Activated naive CD8-positive, alpha-beta T cell treated with anti-CD3 and anti-CD28 coated beads, Interleukin-2, amount 10 ng/mL, durations not matched to agents 7 days and 5 days (primary cell): ENCODE measurements at regions not wholly inside any gene's neighbourhood (a gene's known extent, or its start where the extent isn't known, plus 50 kb on each side); places are given as distances from the start of the nearest gene placed in this dataset.
"Not testable (repeated sequence)": the region's sequence is repeated elsewhere in the genome, so short reads cannot be mapped to it uniquely, and the experiment has no call there.

Experiments used
- ATAC-seq: fragments of 150-1000 bp; cut with Tn5 transposase; one replicate; pipeline ENCODE4 v1.10.0; 2021; ENCODE audit warnings: low read depth, moderate library complexity
- POLR2A ChIA-PET: fragments of 350-600 bp; sonication (Branson Sonifier 250); formaldehyde crosslinking; loops from one replicate; lab custom pipeline; 2021; ENCODE audit warnings: antibody characterized with exemption; lab: Charles Lee
- DNase-seq: peaks from one replicate; pipeline ENCODE4 v3.0.0; 2021
- H3K27ac Mint-ChIP-seq: one replicate; pipeline ENCODE4 v1.8.0; 2022; ENCODE audit warnings: mild to moderate bottlenecking, mixed read lengths
- H3K27me3 Mint-ChIP-seq: one replicate; pipeline ENCODE4 v1.8.0; 2022; ENCODE audit warnings: mild to moderate bottlenecking, moderate library complexity, mixed read lengths
- H3K36me3 Mint-ChIP-seq: one replicate; pipeline ENCODE4 v1.8.0; 2021; ENCODE audit warnings: mild to moderate bottlenecking, mixed read lengths
- H3K4me1 Mint-ChIP-seq: one replicate; pipeline ENCODE4 v1.8.0; 2021; ENCODE audit warnings: mixed read lengths
- H3K4me3 Mint-ChIP-seq: one replicate; pipeline ENCODE4 v1.8.0; 2022; ENCODE audit warnings: mild to moderate bottlenecking, moderate library complexity, mixed read lengths
- H3K9me3 Mint-ChIP-seq: one replicate; pipeline ENCODE4 v1.8.0; 2021; ENCODE audit warnings: mixed read lengths

- no peak overlapping the region for H3K4me3 Mint-ChIP-seq
- DNase-seq (no peak), ATAC-seq (no peak)
- H3K27me3 Mint-ChIP-seq = peaks cover 2% of the 10 kb centered on the region
- H3K9me3 Mint-ChIP-seq = no peaks in the 10 kb centered on the region
- H3K27ac Mint-ChIP-seq = no peak overlapping the region
- H3K36me3 Mint-ChIP-seq = no peaks in the 10 kb centered on the region
- H3K4me1 Mint-ChIP-seq = no peaks in the 10 kb centered on the region
- POLR2A ChIA-PET = no interaction called here
Measured at GRCh38 chr19:29062475-29063435, 150.2 kb downstream of the UQCRFS1 start.

GRCh38 chr19:29060813-29061364 lies 152.1 kb downstream of the UQCRFS1 start:
- Mint-ChIP-seq H3K4me3 (no peak overlapping the region), H3K27ac (no peak overlapping the region)

GRCh38 chr19:29056535-29056934 lies 156.4 kb downstream of the UQCRFS1 start:
- Mint-ChIP-seq H3K36me3 (no peaks in the 10 kb centered on the region), H3K4me3 (no peak overlapping the region), H3K4me1 (no peaks in the 10 kb centered on the region), H3K9me3 (peaks cover 1% of the 10 kb centered on the region), H3K27me3 (no peaks in the 10 kb centered on the region), H3K27ac (no peak overlapping the region)
- DNase-seq (no peak), ATAC-seq (no peak)
- POLR2A ChIA-PET = no interaction called here

More at GRCh38 chr19:29060813-29061364, 152.1 kb downstream of the UQCRFS1 start:
- POLR2A ChIA-PET = no interaction called here
- Mint-ChIP-seq H3K27me3 (peaks cover 2% of the 10 kb centered on the region), H3K9me3 (no peaks in the 10 kb centered on the region), H3K36me3 (no peaks in the 10 kb centered on the region), H3K4me1 (no peaks in the 10 kb centered on the region)
- DNase-seq (no peak), ATAC-seq (no peak)

GRCh38 chr19:29054886-29055675 lies 157.9 kb downstream of the UQCRFS1 start:
- POLR2A ChIA-PET = no interaction called here
- no peak overlapping the region for H3K27ac Mint-ChIP-seq
- no peak for DNase-seq
- H3K4me1 Mint-ChIP-seq = no peaks in the 10 kb centered on the region
- H3K9me3 Mint-ChIP-seq = peaks cover 1% of the 10 kb centered on the region
- no peak overlapping the region for H3K4me3 Mint-ChIP-seq
- no peak for ATAC-seq
- H3K36me3 Mint-ChIP-seq = no peaks in the 10 kb centered on the region
- no peaks in the 10 kb centered on the region for H3K27me3 Mint-ChIP-seq

GRCh38 chr19:29048873-29049272 lies 164.1 kb downstream of the UQCRFS1 start:
- no peaks in the 10 kb centered on the region for H3K36me3 Mint-ChIP-seq
- H3K27me3 Mint-ChIP-seq = no peaks in the 10 kb centered on the region
- no peak overlapping the region for H3K27ac Mint-ChIP-seq
- H3K4me3 Mint-ChIP-seq = no peak overlapping the region
- peaks cover 1% of the 10 kb centered on the region for H3K9me3 Mint-ChIP-seq
- DNase-seq (no peak), ATAC-seq (no peak)
- POLR2A ChIA-PET = no interaction called here
- no peaks in the 10 kb centered on the region for H3K4me1 Mint-ChIP-seq

GRCh38 chr19:29045679-29046254 lies 167.2 kb downstream of the UQCRFS1 start:
- POLR2A ChIA-PET = no interaction called here
- H3K27ac Mint-ChIP-seq = no peak overlapping the region
- H3K4me1 Mint-ChIP-seq = no peaks in the 10 kb centered on the region
- no peaks in the 10 kb centered on the region for H3K27me3 Mint-ChIP-seq
- no peaks in the 10 kb centered on the region for H3K36me3 Mint-ChIP-seq
- H3K4me3 Mint-ChIP-seq = no peak overlapping the region
- ATAC-seq (no peak), DNase-seq (no peak)
- no peaks in the 10 kb centered on the region for H3K9me3 Mint-ChIP-seq

- Mint-ChIP-seq H3K4me1 (no peaks in the 10 kb centered on the region), H3K27me3 (no peaks in the 10 kb centered on the region), H3K4me3 (no peak overlapping the region), H3K27ac (no peak overlapping the region), H3K36me3 (no peaks in the 10 kb centered on the region), H3K9me3 (no peaks in the 10 kb centered on the region)
- ATAC-seq = no peak
- POLR2A ChIA-PET = no interaction called here
- DNase-seq = no peak
Measured at GRCh38 chr19:29044037-29044436, 168.9 kb downstream of the UQCRFS1 start.

GRCh38 chr19:29042450-29042849 lies 170.5 kb downstream of the UQCRFS1 start:
- H3K4me3 Mint-ChIP-seq = no peak overlapping the region
- POLR2A ChIA-PET = no interaction called here
- no peaks in the 10 kb centered on the region for H3K9me3 Mint-ChIP-seq
- DNase-seq (no peak), ATAC-seq (no peak)
- no peak overlapping the region for H3K27ac Mint-ChIP-seq
- no peaks in the 10 kb centered on the region for H3K27me3 Mint-ChIP-seq
- H3K36me3 Mint-ChIP-seq = no peaks in the 10 kb centered on the region
- H3K4me1 Mint-ChIP-seq = no peaks in the 10 kb centered on the region

- peaks cover 2% of the 10 kb centered on the region for H3K27me3 Mint-ChIP-seq
Measured at GRCh38 chr19:29040951-29041350, 172.0 kb downstream of the UQCRFS1 start.

GRCh38 chr19:29040292-29040691 lies 172.7 kb downstream of the UQCRFS1 start:
- H3K4me1 Mint-ChIP-seq = no peaks in the 10 kb centered on the region
- no peaks in the 10 kb centered on the region for H3K9me3 Mint-ChIP-seq
- H3K4me3 Mint-ChIP-seq = no peak overlapping the region
- H3K27me3 Mint-ChIP-seq = peaks cover 2% of the 10 kb centered on the region
- DNase-seq (no peak), ATAC-seq (no peak)
- POLR2A ChIA-PET = no interaction called here
- H3K36me3 Mint-ChIP-seq = no peaks in the 10 kb centered on the region
- no peak overlapping the region for H3K27ac Mint-ChIP-seq

More at GRCh38 chr19:29040951-29041350, 172.0 kb downstream of the UQCRFS1 start:
- POLR2A ChIA-PET = no interaction called here
- no peak for ATAC-seq
- no peak overlapping the region for H3K27ac Mint-ChIP-seq
- H3K9me3 Mint-ChIP-seq = no peaks in the 10 kb centered on the region
- no peak overlapping the region for H3K4me3 Mint-ChIP-seq
- H3K36me3 Mint-ChIP-seq = no peaks in the 10 kb centered on the region
- no peaks in the 10 kb centered on the region for H3K4me1 Mint-ChIP-seq
- DNase-seq = no peak

GRCh38 chr19:29039036-29039435 lies 173.9 kb downstream of the UQCRFS1 start:
- H3K9me3 Mint-ChIP-seq, POLR2A ChIA-PET, H3K4me3 Mint-ChIP-seq, H3K36me3 Mint-ChIP-seq, H3K4me1 Mint-ChIP-seq, ATAC-seq, H3K27me3 Mint-ChIP-seq, H3K27ac Mint-ChIP-seq, DNase-seq: not testable (repeated sequence)

GRCh38 chr19:29031216-29031615 lies 181.7 kb downstream of the UQCRFS1 start:
- POLR2A ChIA-PET = no interaction called here
- Mint-ChIP-seq H3K9me3 (peaks cover 1% of the 10 kb centered on the region), H3K4me1 (no peaks in the 10 kb centered on the region), H3K4me3 (no peak overlapping the region), H3K36me3 (no peaks in the 10 kb centered on the region), H3K27ac (no peak overlapping the region), H3K27me3 (peaks cover under 1% of the 10 kb centered on the region)
- DNase-seq = no peak
- ATAC-seq = no peak

GRCh38 chr19:29029268-29029958 lies 183.5 kb downstream of the UQCRFS1 start:
- DNase-seq = no peak
- no peaks in the 10 kb centered on the region for H3K36me3 Mint-ChIP-seq
- H3K4me3 Mint-ChIP-seq = no peak overlapping the region
- no peak overlapping the region for H3K27ac Mint-ChIP-seq
- H3K4me1 Mint-ChIP-seq = no peaks in the 10 kb centered on the region
- no peaks in the 10 kb centered on the region for H3K27me3 Mint-ChIP-seq
- ATAC-seq = no peak
- POLR2A ChIA-PET = no interaction called here
- H3K9me3 Mint-ChIP-seq = peaks cover 1% of the 10 kb centered on the region
